Uterus (tissue), 2 donors: ENCODE measurements at regions not wholly inside any gene's neighbourhood (a gene's known extent, or its start where the extent isn't known, plus 50 kb on each side); places are given as distances from the start of the nearest gene placed in this dataset.

ENCODE experiments used
- CTCF ChIP-seq, 4 experiments: fragments of 200-600 bp in 2 of 4; fragments of 450-650 bp in 2 of 4; sonication (generic) in 2 of 4; IDR thresholded peaks; one replicate each; pipeline ENCODE4 v1.5.1; 2016 to 2019; ENCODE audit warnings: antibody characterized with exemption in 4 of 4, mild to moderate bottlenecking in 2 of 4, moderate library complexity in 1 of 4
- POLR2A ChIP-seq, 2 donors: fragments of 450-650 bp; IDR thresholded peaks; one replicate each; pipeline ENCODE4 v1.6.1; 2016; ENCODE audit warnings: antibody characterized with exemption in 2 of 2, mild to moderate bottlenecking in 1 of 2, moderate library complexity in 1 of 2

- TF ChIP-seq CTCF (IDR thresholded peaks at IDR 0.05) (no peak), POLR2A (IDR thresholded peaks at IDR 0.05) (no peak)
Measured at GRCh38 chr10:84990713-84991112, 662.3 kb downstream of the CCSER2 start.
